MM.1S (cell line): ENCODE measurements at regions not wholly inside any gene's neighbourhood (a gene's known extent, or its start where the extent isn't known, plus 50 kb on each side); places are given as distances from the start of the nearest gene placed in this dataset.

ENCODE experiments used
- DNase-seq: peaks from one replicate; pipeline ENCODE4 v3.0.0-alpha.2; 2015
- H2AFZ ChIP-seq: fragments of 300-600 bp; sonication (generic); 2 replicates; pipeline ENCODE4 v1.6.0; 2016; ENCODE audit warnings: antibody characterized with exemption, low read length
- H3F3A ChIP-seq: fragments of 300-600 bp; sonication (generic); 2 replicates; pipeline ENCODE4 v1.6.1; 2016; ENCODE audit warnings: mild to moderate bottlenecking, antibody characterized with exemption, low read length, moderate library complexity, mixed read lengths; ENCODE audit not compliant: insufficient read depth
- H3K27ac ChIP-seq: fragments of 300-600 bp; sonication (generic); 2 replicates; pipeline ENCODE4 v1.5.1; 2016; ENCODE audit warnings: mild to moderate bottlenecking, low read length
- H3K27me3 ChIP-seq: fragments of 300-600 bp; sonication (generic); replicated peaks from 2 replicates; pipeline ENCODE4 v1.6.0; 2016; ENCODE audit warnings: low read length; ENCODE audit not compliant: insufficient read depth
- H3K36me3 ChIP-seq: fragments of 300-600 bp; sonication (generic); replicated peaks from 2 replicates; pipeline ENCODE4 v1.6.1; 2016; ENCODE audit warnings: mild to moderate bottlenecking, low read length, mixed read lengths; ENCODE audit not compliant: insufficient read depth
- H3K4me1 ChIP-seq: fragments of 300-600 bp; sonication (generic); 2 replicates; pipeline ENCODE4 v1.6.1; 2016; ENCODE audit warnings: low read length, mixed read lengths
- H3K4me2 ChIP-seq: fragments of 300-600 bp; sonication (generic); 2 replicates; pipeline ENCODE4 v1.6.0; 2016; ENCODE audit warnings: low read depth, low read length
- H3K4me3 ChIP-seq: fragments of 300-600 bp; sonication (generic); 2 replicates; pipeline ENCODE4 v1.5.1; 2016; ENCODE audit warnings: low read length, mixed read lengths
- H3K79me2 ChIP-seq: fragments of 300-600 bp; sonication (generic); 2 replicates; pipeline ENCODE4 v1.6.1; 2016; ENCODE audit warnings: mixed run types, low read length, mixed read lengths
- H3K9ac ChIP-seq: fragments of 300-600 bp; sonication (generic); 2 replicates; pipeline ENCODE4 v1.6.1; 2016; ENCODE audit warnings: low read length, mixed read lengths
- H3K9me2 ChIP-seq: fragments of 300-600 bp; sonication (generic); replicated peaks from 2 replicates; pipeline ENCODE4 v1.6.1; 2016; ENCODE audit warnings: mild to moderate bottlenecking, low read length, mixed read lengths; ENCODE audit not compliant: insufficient read depth
- H3K9me3 ChIP-seq: fragments of 300-600 bp; sonication (generic); replicated peaks from 2 replicates; pipeline ENCODE4 v1.6.1; 2016; ENCODE audit warnings: mild to moderate bottlenecking, low read length, mixed read lengths; ENCODE audit not compliant: insufficient read depth
- H4K20me1 ChIP-seq: fragments of 300-600 bp; sonication (generic); 2 replicates; pipeline ENCODE4 v1.6.1; 2016; ENCODE audit warnings: mild to moderate bottlenecking, low read length, moderate library complexity, mixed read lengths; ENCODE audit not compliant: insufficient read depth
- EZH2 ChIP-seq: fragments of 300-600 bp; sonication (generic); optimal IDR thresholded peaks from 2 replicates; pipeline ENCODE3; 2017; ENCODE audit warnings: low read depth, mild to moderate bottlenecking, antibody characterized with exemption, low read length, mixed read lengths
- EZH2phosphoT487 ChIP-seq: fragments of 300-600 bp; sonication (generic); IDR thresholded peaks from 2 replicates; pipeline ENCODE4 v1.6.1; 2018; ENCODE audit warnings: antibody characterized with exemption, low read length
- TF ChIP-seq, protein P1 (sequence below): fragments of 300-600 bp; sonication (generic); IDR thresholded peaks from 2 replicates; pipeline ENCODE4 v1.5.1; 2016; ENCODE audit warnings: antibody characterized with exemption, low read length, mixed read lengths

DNA sequence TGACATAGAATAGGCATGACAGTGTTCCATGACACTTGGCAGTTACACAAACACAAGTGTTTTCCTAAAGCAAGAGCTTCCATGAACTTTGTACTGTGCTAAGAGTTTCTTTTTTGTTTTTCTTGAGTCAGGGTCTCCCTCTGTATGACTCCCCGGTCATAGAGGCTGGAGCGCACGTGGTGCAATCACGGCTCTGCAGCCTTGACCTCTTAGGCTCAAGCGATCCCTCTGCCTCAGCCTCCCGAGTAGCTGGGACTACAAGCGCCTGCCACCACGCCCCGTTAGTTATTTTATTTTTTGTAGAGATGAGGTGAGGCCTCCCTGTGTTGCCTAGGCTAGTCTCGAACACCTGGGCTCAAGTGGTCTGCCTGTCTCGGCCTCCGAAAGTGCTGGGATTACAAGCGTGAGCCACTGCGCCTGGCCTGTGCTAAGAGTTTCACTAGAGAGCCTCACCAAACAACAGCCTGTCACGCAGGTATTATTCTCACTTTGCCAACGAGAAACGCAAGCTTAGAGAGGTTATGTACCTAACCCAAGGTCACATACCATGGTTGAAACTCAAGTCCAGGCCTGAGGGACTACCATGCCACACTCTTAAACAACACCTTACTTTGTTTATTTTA lies 355.9 kb downstream of the KLF12 start:
- TF ChIP-seq EZH2 (no peak), EZH2phosphoT487 (no peak)
- no peak overlapping the region for H2AFZ ChIP-seq
- H3K27ac ChIP-seq, result no peak overlapping the region
- no peaks in the 10 kb centered on the region for H3F3A ChIP-seq
- no peak overlapping the region for H3K9ac ChIP-seq
- no peaks in the 10 kb centered on the region for H3K27me3 ChIP-seq
- no peaks in the 10 kb centered on the region for H3K4me1 ChIP-seq
- H3K4me2 ChIP-seq, result no peak overlapping the region
- no peaks in the 10 kb centered on the region for H3K36me3 ChIP-seq
- H3K9me3 ChIP-seq, result no peaks in the 10 kb centered on the region
- H3K9me2 ChIP-seq, result no peaks in the 10 kb centered on the region
- no peaks in the 10 kb centered on the region for H4K20me1 ChIP-seq
- H3K79me2 ChIP-seq, result no peaks in the 10 kb centered on the region
- no peak for DNase-seq
- no peak overlapping the region for H3K4me3 ChIP-seq

DNA sequence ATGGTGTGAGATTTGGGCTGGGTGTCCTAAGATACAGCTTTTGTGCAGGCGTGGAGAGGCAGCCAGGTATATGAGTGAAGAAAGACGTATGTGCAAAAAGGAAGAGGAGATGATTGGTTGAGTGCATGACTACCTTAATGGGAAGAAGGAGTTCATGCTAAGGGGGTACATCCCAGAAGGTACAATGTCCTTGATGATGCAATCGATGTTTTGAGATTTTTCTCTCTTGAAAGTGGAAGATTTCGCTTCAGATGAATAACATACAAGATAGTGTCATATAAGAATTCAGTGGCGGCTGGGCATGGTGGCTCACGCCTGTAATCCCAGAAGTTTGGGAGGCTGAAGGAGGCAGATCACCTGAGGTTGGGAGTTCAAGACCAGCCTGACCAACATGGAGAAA lies 357.1 kb downstream of the KLF12 start:
- Histone ChIP-seq H3K9me2 (no peaks in the 10 kb centered on the region), H4K20me1 (no peaks in the 10 kb centered on the region), H3K4me1 (no peaks in the 10 kb centered on the region), H3K27ac (no peak overlapping the region), H3K36me3 (no peaks in the 10 kb centered on the region), H3K4me3 (no peak overlapping the region), H3K27me3 (no peaks in the 10 kb centered on the region), H3K79me2 (no peaks in the 10 kb centered on the region), H2AFZ (no peak overlapping the region), H3K9ac (no peak overlapping the region), H3K9me3 (no peaks in the 10 kb centered on the region), H3K4me2 (no peak overlapping the region), H3F3A (no peaks in the 10 kb centered on the region)
- no peak for DNase-seq
- no peak for TF ChIP-seq EZH2

DNA sequence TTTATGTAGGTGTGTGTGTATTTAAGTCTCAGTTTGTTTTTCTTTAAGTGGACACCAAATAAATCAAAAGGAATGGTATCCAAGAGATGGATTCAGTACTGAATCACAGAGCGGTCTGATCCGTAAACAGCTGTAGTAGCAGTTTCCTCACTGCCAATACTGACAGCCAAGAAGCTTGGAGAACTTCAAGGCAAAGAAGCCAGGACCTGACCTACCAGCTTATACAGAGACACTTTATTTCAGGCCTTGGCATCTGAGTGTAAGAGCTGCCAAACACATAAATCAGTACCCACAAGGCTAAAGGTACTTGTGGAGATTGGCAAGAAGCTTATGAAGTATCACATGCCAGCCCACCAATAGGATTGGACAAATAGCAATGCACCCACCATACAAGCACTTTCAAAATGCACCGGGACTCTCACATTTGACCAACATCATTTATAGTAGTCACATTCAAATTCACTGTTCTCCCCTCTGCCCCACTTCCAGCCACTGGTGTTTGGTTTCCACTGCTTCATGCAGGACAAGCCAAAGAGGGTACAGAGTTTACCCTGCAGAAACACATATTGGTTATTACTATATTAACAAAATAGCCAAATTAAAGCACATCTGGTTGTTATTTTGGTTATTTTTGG lies 357.9 kb downstream of the KLF12 start:
- no peaks in the 10 kb centered on the region for H4K20me1 ChIP-seq
- H3K36me3 ChIP-seq, result no peaks in the 10 kb centered on the region
- no peak overlapping the region for H3K4me3 ChIP-seq
- no peaks in the 10 kb centered on the region for H3K9me2 ChIP-seq
- no peak overlapping the region for H3K4me2 ChIP-seq
- no peak for TF ChIP-seq EZH2
- H3K27ac ChIP-seq, result no peak overlapping the region
- no peaks in the 10 kb centered on the region for H3F3A ChIP-seq
- H3K79me2 ChIP-seq, result no peaks in the 10 kb centered on the region
- no peak overlapping the region for H2AFZ ChIP-seq
- no peaks in the 10 kb centered on the region for H3K27me3 ChIP-seq
- no peak for DNase-seq
- H3K9ac ChIP-seq, result no peak overlapping the region
- H3K9me3 ChIP-seq, result no peaks in the 10 kb centered on the region
- no peaks in the 10 kb centered on the region for H3K4me1 ChIP-seq

DNA sequence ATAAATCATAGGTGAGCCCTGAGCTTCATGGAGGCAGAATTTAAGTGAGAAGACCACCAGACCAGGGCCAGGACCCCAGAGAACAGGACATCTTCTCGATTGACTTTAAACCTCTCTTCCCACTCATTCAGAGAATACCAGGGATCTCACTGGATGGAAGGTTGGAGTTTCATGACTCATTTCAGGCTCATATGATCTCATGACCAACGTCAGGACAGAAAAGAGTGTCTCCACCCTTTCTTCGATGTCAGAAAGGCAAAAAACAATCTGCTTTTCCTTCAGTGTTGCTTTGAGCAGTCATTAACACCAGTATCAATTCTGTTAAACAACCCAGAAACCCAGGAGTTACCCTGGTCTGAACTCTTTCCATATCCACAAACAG lies 361.0 kb downstream of the KLF12 start:
- no peaks in the 10 kb centered on the region for H3K79me2 ChIP-seq

More for the DNA sequence above, 361.0 kb downstream of the KLF12 start:
- no peak for DNase-seq
- TF ChIP-seq EZH2phosphoT487 (no peak), EZH2 (no peak)
- TF ChIP-seq, protein P1, sequence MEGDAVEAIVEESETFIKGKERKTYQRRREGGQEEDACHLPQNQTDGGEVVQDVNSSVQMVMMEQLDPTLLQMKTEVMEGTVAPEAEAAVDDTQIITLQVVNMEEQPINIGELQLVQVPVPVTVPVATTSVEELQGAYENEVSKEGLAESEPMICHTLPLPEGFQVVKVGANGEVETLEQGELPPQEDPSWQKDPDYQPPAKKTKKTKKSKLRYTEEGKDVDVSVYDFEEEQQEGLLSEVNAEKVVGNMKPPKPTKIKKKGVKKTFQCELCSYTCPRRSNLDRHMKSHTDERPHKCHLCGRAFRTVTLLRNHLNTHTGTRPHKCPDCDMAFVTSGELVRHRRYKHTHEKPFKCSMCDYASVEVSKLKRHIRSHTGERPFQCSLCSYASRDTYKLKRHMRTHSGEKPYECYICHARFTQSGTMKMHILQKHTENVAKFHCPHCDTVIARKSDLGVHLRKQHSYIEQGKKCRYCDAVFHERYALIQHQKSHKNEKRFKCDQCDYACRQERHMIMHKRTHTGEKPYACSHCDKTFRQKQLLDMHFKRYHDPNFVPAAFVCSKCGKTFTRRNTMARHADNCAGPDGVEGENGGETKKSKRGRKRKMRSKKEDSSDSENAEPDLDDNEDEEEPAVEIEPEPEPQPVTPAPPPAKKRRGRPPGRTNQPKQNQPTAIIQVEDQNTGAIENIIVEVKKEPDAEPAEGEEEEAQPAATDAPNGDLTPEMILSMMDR, result no peak
- H3K27me3 ChIP-seq, result no peaks in the 10 kb centered on the region
- H3K36me3 ChIP-seq, result no peaks in the 10 kb centered on the region
- H3K4me1 ChIP-seq, result no peaks in the 10 kb centered on the region
- H3K9me3 ChIP-seq, result no peaks in the 10 kb centered on the region
- H3K9me2 ChIP-seq, result no peaks in the 10 kb centered on the region
- H3K4me3 ChIP-seq, result no peak overlapping the region
- no peak overlapping the region for H3K27ac ChIP-seq
- H4K20me1 ChIP-seq, result no peaks in the 10 kb centered on the region
- H3K4me2 ChIP-seq, result no peak overlapping the region
- H3F3A ChIP-seq, result no peaks in the 10 kb centered on the region
- no peak overlapping the region for H3K9ac ChIP-seq
- H2AFZ ChIP-seq, result no peak overlapping the region
